Central memory CD8-positive, alpha-beta T cell (primary cell): ENCODE measurements at regions not wholly inside any gene's neighbourhood (a gene's known extent, or its start where the extent isn't known, plus 50 kb on each side); places are given as distances from the start of the nearest gene placed in this dataset.
A peak's percentile ranks its signal among the peaks of the same experiment; 100 is the strongest.
"Not testable (repeated sequence)": the region's sequence is repeated elsewhere in the genome, so short reads cannot be mapped to it uniquely, and the experiment has no call there.

Source experiments
- ATAC-seq: fragments of 150-1000 bp; cut with Tn5 transposase; replicated peaks from 2 replicates; pipeline ENCODE4 v1.10.0; 2022; ENCODE audit warnings: mild to moderate bottlenecking, moderate FRiP score, moderate number of reproducible peaks; ENCODE audit not compliant: poor library complexity, severe bottlenecking; ENCODE audit errors: extremely low read depth
- DNase-seq, 2 donors: peaks; one replicate each; pipeline ENCODE4 v3.0.0; 2021; ENCODE audit warnings: low spot score in 2 of 2
- H3K27ac Mint-ChIP-seq: one replicate; pipeline ENCODE4 v1.8.0; 2022; ENCODE audit warnings: low read depth, mild to moderate bottlenecking, moderate library complexity, mixed read lengths
- H3K27me3 Mint-ChIP-seq: one replicate; pipeline ENCODE4 v1.8.0; 2022; ENCODE audit warnings: mixed read lengths
- H3K36me3 Mint-ChIP-seq: one replicate; pipeline ENCODE4 v1.8.0; 2022; ENCODE audit warnings: mild to moderate bottlenecking, moderate library complexity, mixed read lengths; ENCODE audit not compliant: insufficient read depth
- H3K4me1 Mint-ChIP-seq: one replicate; pipeline ENCODE4 v1.8.0; 2022; ENCODE audit warnings: mixed read lengths
- H3K4me3 Mint-ChIP-seq: one replicate; pipeline ENCODE4 v1.8.0; 2022; ENCODE audit warnings: mild to moderate bottlenecking, moderate library complexity, mixed read lengths
- H3K9me3 Mint-ChIP-seq: one replicate; pipeline ENCODE4 v1.8.0; 2022; ENCODE audit warnings: mixed read lengths

DNA sequence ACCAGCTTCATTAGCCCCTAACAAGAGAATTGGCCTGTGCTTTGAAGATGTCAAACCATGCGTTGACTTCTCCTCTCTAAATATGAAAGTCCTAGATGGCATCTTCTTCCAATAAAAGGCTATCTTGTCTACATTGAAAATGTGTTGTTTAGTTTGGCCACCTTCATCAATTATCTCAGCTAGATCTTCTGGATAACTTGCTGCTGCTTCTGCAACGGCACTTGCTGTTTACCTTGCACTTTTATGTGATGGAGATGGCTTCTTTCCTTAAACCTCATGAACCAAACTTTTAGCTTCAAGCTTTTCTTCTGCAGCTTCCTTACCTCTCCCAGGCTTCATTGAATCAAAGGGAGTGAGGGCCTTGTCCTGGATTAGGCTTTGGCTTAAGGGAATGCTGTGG is 58.6 kb upstream of the CSNK1E start:
- H3K27me3 Mint-ChIP-seq, H3K9me3 Mint-ChIP-seq, ATAC-seq, DNase-seq, H3K36me3 Mint-ChIP-seq: not testable (repeated sequence)
- H3K4me1 Mint-ChIP-seq = peaks cover 33% of the 10 kb centered on the region
- peak overlapping the region; percentile 22 for H3K27ac Mint-ChIP-seq
- H3K4me3 Mint-ChIP-seq = peak overlapping the region; percentile 13

- H3K36me3 Mint-ChIP-seq, H3K9me3 Mint-ChIP-seq, H3K27me3 Mint-ChIP-seq, DNase-seq, ATAC-seq: not testable (repeated sequence)
- Mint-ChIP-seq H3K4me1 (peaks cover 33% of the 10 kb centered on the region), H3K27ac (peak overlapping the region; percentile 68), H3K4me3 (peak overlapping the region; percentile 13)
Observed at GRCh38 chr22:38375005-38375404, 57.8 kb upstream of the CSNK1E start.

- Mint-ChIP-seq H3K27ac (peak overlapping the region; percentile 68), H3K4me1 (peaks cover 33% of the 10 kb centered on the region), H3K4me3 (peak overlapping the region; percentile 68)
- H3K9me3 Mint-ChIP-seq, H3K27me3 Mint-ChIP-seq, ATAC-seq, H3K36me3 Mint-ChIP-seq, DNase-seq: not testable (repeated sequence)
Observed at GRCh38 chr22:38374433-38374831, 57.2 kb upstream of the CSNK1E start.

DNA sequence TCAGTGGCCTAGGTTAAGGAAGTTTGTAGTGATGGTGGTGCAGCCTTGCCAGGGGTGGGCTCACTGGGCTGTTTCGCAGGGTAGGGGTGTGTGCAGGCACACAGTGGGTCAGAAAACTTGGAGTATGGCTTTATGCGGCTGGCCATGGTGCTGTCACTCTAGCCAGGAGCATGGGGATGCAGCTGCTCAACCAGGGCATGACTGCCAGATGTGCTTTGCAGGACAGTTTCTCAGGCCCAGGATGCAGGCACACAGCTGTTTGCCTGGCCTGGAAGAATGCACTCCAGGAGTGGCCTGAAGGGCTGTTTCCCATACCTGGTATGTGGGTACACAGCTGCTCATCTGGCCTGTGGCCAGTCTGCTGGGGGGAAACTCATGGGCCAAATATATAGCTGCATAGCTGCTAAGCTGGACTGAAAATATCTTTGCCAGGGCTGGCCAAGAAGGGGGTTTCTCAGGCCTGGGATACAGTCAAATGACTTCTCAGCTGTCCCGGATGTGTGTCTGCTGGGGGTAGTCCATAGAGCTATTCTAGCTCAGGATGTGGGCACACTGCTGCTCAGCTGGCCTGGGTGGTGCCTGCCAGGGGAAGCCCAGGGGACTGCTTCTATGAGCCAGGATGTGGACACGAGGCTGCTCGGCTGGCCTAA is 56.7 kb upstream of the CSNK1E start:
- ATAC-seq = peak; percentile 88
- peak in 1 of 2 donors; percentile 38 for DNase-seq
- not testable (repeated sequence) for H3K27me3 Mint-ChIP-seq, H3K36me3 Mint-ChIP-seq, H3K9me3 Mint-ChIP-seq
- peaks cover 33% of the 10 kb centered on the region for H3K4me1 Mint-ChIP-seq
- H3K27ac Mint-ChIP-seq = peak overlapping the region; percentile 82
- peak overlapping the region; percentile 68 for H3K4me3 Mint-ChIP-seq

GRCh38 chr22:38372665-38373064 is 55.4 kb upstream of the CSNK1E start:
- H3K36me3 Mint-ChIP-seq, ATAC-seq, H3K9me3 Mint-ChIP-seq, H3K4me3 Mint-ChIP-seq, H3K27me3 Mint-ChIP-seq, DNase-seq: not testable (repeated sequence)
- peak overlapping the region; percentile 82 for H3K27ac Mint-ChIP-seq
- peaks cover 33% of the 10 kb centered on the region for H3K4me1 Mint-ChIP-seq

- Mint-ChIP-seq H3K27ac (peak overlapping the region; percentile 57), H3K4me1 (peaks cover 22% of the 10 kb centered on the region)
- H3K4me3 Mint-ChIP-seq, DNase-seq, H3K36me3 Mint-ChIP-seq, H3K27me3 Mint-ChIP-seq, ATAC-seq, H3K9me3 Mint-ChIP-seq: not testable (repeated sequence)
Observed at GRCh38 chr22:38370490-38370889, 53.3 kb upstream of the CSNK1E start.

DNA sequence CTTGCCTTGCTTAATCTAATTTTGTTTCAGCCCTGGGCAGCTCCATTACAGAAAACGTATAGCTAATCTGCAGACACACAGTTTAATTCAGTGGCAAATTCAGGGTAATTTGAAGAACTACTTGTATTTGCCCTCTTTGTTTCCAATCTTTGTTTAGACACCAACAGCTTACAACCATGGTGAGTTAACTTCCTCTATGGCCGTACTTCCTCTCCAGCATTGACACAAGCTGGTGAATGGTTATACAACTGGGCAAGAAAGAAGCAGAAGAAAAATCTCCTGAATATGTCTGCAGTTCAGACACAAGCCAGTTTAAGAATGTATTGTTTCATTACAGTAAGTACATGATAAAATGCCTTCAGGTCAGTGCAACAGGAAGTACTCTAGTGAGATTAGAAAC is 51.9 kb upstream of the CSNK1E start:
- not testable (repeated sequence) for H3K4me3 Mint-ChIP-seq, H3K27me3 Mint-ChIP-seq, H3K4me1 Mint-ChIP-seq, DNase-seq, ATAC-seq, H3K27ac Mint-ChIP-seq, H3K36me3 Mint-ChIP-seq, H3K9me3 Mint-ChIP-seq
